ENCODE measurements at regions not wholly inside any gene's neighbourhood (a gene's known extent, or its start where the extent isn't known, plus 50 kb on each side); places are given as distances from the start of the nearest gene placed in this dataset.

GRCh38 chr9:126062158-126062886 lies 264.3 kb upstream of the MVB12B start:
- no peak overlapping the region for H3K4me3 ChIP-seq (ENCODE audit: low read depth, low read length)
- TF ChIP-seq CTCF (IDR thresholded peaks at IDR 0.05; ENCODE audit: borderline replicate concordance, insufficient read depth, low read depth, low read length), result no peak

- H3K4me3 ChIP-seq (ENCODE audit: low read depth, low read length), result no peak overlapping the region
- TF ChIP-seq CTCF (IDR thresholded peaks at IDR 0.05; ENCODE audit: borderline replicate concordance, insufficient read depth, low read depth, low read length), result no peak
Measured at GRCh38 chr9:126063326-126063725, 263.3 kb upstream of the MVB12B start.

GRCh38 chr9:126066131-126066530 lies 260.5 kb upstream of the MVB12B start:
- TF ChIP-seq CTCF (IDR thresholded peaks at IDR 0.05; ENCODE audit: borderline replicate concordance, insufficient read depth, low read depth, low read length), result no peak
- H3K4me3 ChIP-seq (ENCODE audit: low read depth, low read length), result no peak overlapping the region

GRCh38 chr9:126067031-126067734 lies 259.4 kb upstream of the MVB12B start:
- no peak for TF ChIP-seq CTCF (IDR thresholded peaks at IDR 0.05; ENCODE audit: borderline replicate concordance, insufficient read depth, low read depth, low read length)
- H3K4me3 ChIP-seq (ENCODE audit: low read depth, low read length), result no peak overlapping the region

- H3K4me3 ChIP-seq (ENCODE audit: low read depth, low read length), result no peak overlapping the region
- TF ChIP-seq CTCF (IDR thresholded peaks at IDR 0.05; ENCODE audit: borderline replicate concordance, insufficient read depth, low read depth, low read length), result no peak
Measured at GRCh38 chr9:126068534-126069230, 257.9 kb upstream of the MVB12B start.

GRCh38 chr9:126069400-126069955 lies 257.2 kb upstream of the MVB12B start:
- no peak for TF ChIP-seq CTCF (IDR thresholded peaks at IDR 0.05; ENCODE audit: borderline replicate concordance, insufficient read depth, low read depth, low read length)
- H3K4me3 ChIP-seq (ENCODE audit: low read depth, low read length), result no peak overlapping the region

All from GM12875 (cell line).